HEK293 (cell line): ENCODE measurements at regions not wholly inside any gene's neighbourhood (a gene's known extent, or its start where the extent isn't known, plus 50 kb on each side); places are given as distances from the start of the nearest gene placed in this dataset.

Source experiments
- CTCF ChIA-PET: fragments of 350-600 bp; formaldehyde crosslinking; extraction: SDS; loops from one replicate; lab custom pipeline; 2021; ENCODE audit warnings: antibody characterized with exemption; lab: Yijun Ruan, JAX
- POLR2A ChIA-PET: fragments of 300-600 bp; formaldehyde crosslinking; extraction: SDS; loops from one replicate; lab custom pipeline; 2020; ENCODE audit warnings: antibody characterized with exemption, inconsistent platforms; lab: Yijun Ruan, JAX
- H3K27ac ChIP-seq: fragments of 200-500 bp; sonication (Bioruptor generic); 2 replicates; pipeline ENCODE4 v1.5.1; 2014; ENCODE audit warnings: low read depth, low read length, control low read depth, inconsistent platforms; ENCODE audit errors: extremely low read depth
- H3K36me3 ChIP-seq, 2 experiments: fragments of 200-500 bp in 1 of 2; sonication (Bioruptor generic) in 1 of 2; 1 replicate in 1 of 2; 2 replicates in 1 of 2; pipeline ENCODE4 v1.5.1; 2014 to 2017; ENCODE audit warnings: inconsistent platforms in 2 of 2, low read length in 2 of 2; ENCODE audit not compliant: control insufficient read depth in 2 of 2, insufficient read depth in 1 of 2
- H3K4me1 ChIP-seq: fragments of 200-500 bp; sonication (Bioruptor generic); 2 replicates; pipeline ENCODE4 v1.5.1; 2014; ENCODE audit warnings: mild to moderate bottlenecking, low read length, inconsistent platforms; ENCODE audit not compliant: control insufficient read depth, insufficient read depth
- H3K4me3 ChIP-seq: 2 replicates; pipeline ENCODE4 v1.5.1; 2011; ENCODE audit warnings: low read depth, mild to moderate bottlenecking, control low read depth, low read length, moderate library complexity
- H3K9me3 ChIP-seq: fragments of 200-500 bp; sonication (Bioruptor generic); 2 replicates; pipeline ENCODE4 v1.5.1; 2014; ENCODE audit warnings: low read depth, low read length, inconsistent platforms; ENCODE audit not compliant: control insufficient read depth, insufficient read depth
- FEZF1 ChIP-seq: fragments of 450-650 bp; formaldehyde crosslinking; IDR thresholded peaks from 2 replicates; pipeline ENCODE4 v1.5.1; 2016; ENCODE audit warnings: missing biosample characterization, missing genetic modification characterization
- MEIS1 ChIP-seq: sonication (generic); formaldehyde crosslinking; IDR thresholded peaks from 2 replicates; pipeline ENCODE4 v1.8.1; 2022; ENCODE audit warnings: missing genetic modification reagents, mild to moderate bottlenecking, borderline replicate concordance
- WT1 ChIP-seq: fragments of 450-650 bp; formaldehyde crosslinking; IDR thresholded peaks from 2 replicates; pipeline ENCODE4 v1.5.1; 2016; ENCODE audit warnings: missing biosample characterization, missing genetic modification characterization
- YY1 ChIP-seq: fragments of 450-650 bp; formaldehyde crosslinking; IDR thresholded peaks from 2 replicates; pipeline ENCODE4 v1.5.1; 2018; ENCODE audit warnings: missing biosample characterization, missing genetic modification characterization
- ZNF214 ChIP-seq: fragments of 450-650 bp; formaldehyde crosslinking; IDR thresholded peaks from 2 replicates; pipeline ENCODE4 v1.5.1; 2017; ENCODE audit warnings: missing biosample characterization, mild to moderate bottlenecking, missing genetic modification characterization, borderline replicate concordance
- ZNF274 ChIP-seq, 2 experiments: fragments of 200-500 bp in 1 of 2; fragments of 450-650 bp in 1 of 2; sonication (Bioruptor generic) in 1 of 2; formaldehyde crosslinking in 1 of 2; IDR thresholded peaks; 2 replicates each; pipeline versions ENCODE4 v1.5.1 to v1.6.1; 2014 to 2016; ENCODE audit warnings: borderline replicate concordance in 1 of 2, inconsistent platforms in 1 of 2, low read length in 1 of 2, missing biosample characterization in 1 of 2, missing genetic modification characterization in 1 of 2
- ZNF350 ChIP-seq: fragments of 450-650 bp; formaldehyde crosslinking; IDR thresholded peaks from 2 replicates; pipeline ENCODE4 v1.5.0; 2017; ENCODE audit warnings: missing biosample characterization, mild to moderate bottlenecking, missing genetic modification characterization
- ZNF366 ChIP-seq: fragments of 450-650 bp; formaldehyde crosslinking; conservative IDR thresholded peaks from 2 replicates; pipeline ENCODE4 v1.5.1; 2016; ENCODE audit warnings: missing biosample characterization, missing genetic modification characterization
- ZNF394 ChIP-seq: fragments of 450-650 bp; formaldehyde crosslinking; IDR thresholded peaks from 2 replicates; pipeline ENCODE4 v1.5.1; 2016; ENCODE audit warnings: missing biosample characterization, missing genetic modification characterization, mild to moderate bottlenecking, moderate library complexity, borderline replicate concordance
- ZNF548 ChIP-seq: fragments of 450-650 bp; formaldehyde crosslinking; IDR thresholded peaks from 2 replicates; pipeline ENCODE4 v1.5.1; 2016; ENCODE audit warnings: missing biosample characterization, missing genetic modification characterization
- ZNF600 ChIP-seq: fragments of 450-650 bp; formaldehyde crosslinking; IDR thresholded peaks from 2 replicates; pipeline ENCODE4 v1.5.1; 2016; ENCODE audit warnings: missing biosample characterization, missing genetic modification characterization
- ZNF610 ChIP-seq: fragments of 450-650 bp; formaldehyde crosslinking; IDR thresholded peaks from 2 replicates; pipeline ENCODE4 v1.5.1; 2016; ENCODE audit warnings: missing biosample characterization, missing genetic modification characterization, borderline replicate concordance
- ZNF785 ChIP-seq: fragments of 450-650 bp; formaldehyde crosslinking; IDR thresholded peaks from 2 replicates; pipeline ENCODE4 v1.5.1; 2016; ENCODE audit warnings: missing biosample characterization, missing genetic modification characterization
- ZNF830 ChIP-seq: fragments of 450-650 bp; IDR thresholded peaks from 2 replicates; pipeline ENCODE4 v1.5.0; 2018; ENCODE audit warnings: missing biosample characterization, missing genetic modification characterization, low read depth, mild to moderate bottlenecking, moderate library complexity
- ZXDB ChIP-seq: fragments of 450-650 bp; formaldehyde crosslinking; IDR thresholded peaks from 2 replicates; pipeline ENCODE4 v1.5.1; 2016; ENCODE audit warnings: missing biosample characterization, missing genetic modification characterization
- TF ChIP-seq, protein P1 (sequence below): fragments of 450-650 bp; IDR thresholded peaks from 2 replicates; pipeline ENCODE4 v1.5.1; 2018; ENCODE audit warnings: missing biosample characterization, mild to moderate bottlenecking, missing genetic modification characterization
- TF ChIP-seq, protein P2 (sequence below): fragments of 450-650 bp; formaldehyde crosslinking; IDR thresholded peaks from 2 replicates; pipeline ENCODE4 v1.5.1; 2016; ENCODE audit warnings: missing biosample characterization, missing genetic modification characterization, low read depth
- TF ChIP-seq, protein P3 (sequence below): fragments of 450-650 bp; formaldehyde crosslinking; IDR thresholded peaks from 2 replicates; pipeline ENCODE4 v1.5.1; 2016; ENCODE audit warnings: missing biosample characterization, missing genetic modification characterization
- TF ChIP-seq, protein P4 (sequence below): fragments of 450-650 bp; formaldehyde crosslinking; IDR thresholded peaks from 2 replicates; pipeline ENCODE4; 2016; ENCODE audit warnings: missing biosample characterization, missing genetic modification characterization
- TF ChIP-seq, protein P5 (sequence below): fragments of 450-650 bp; formaldehyde crosslinking; IDR thresholded peaks from 2 replicates; pipeline ENCODE4 v1.5.1; 2017; ENCODE audit warnings: missing biosample characterization, mild to moderate bottlenecking, missing genetic modification characterization, moderate library complexity
- TF ChIP-seq, protein P6 (sequence below): fragments of 450-650 bp; formaldehyde crosslinking; IDR thresholded peaks from 2 replicates; pipeline ENCODE4 v1.5.1; 2016; ENCODE audit warnings: missing biosample characterization, missing genetic modification characterization

DNA sequence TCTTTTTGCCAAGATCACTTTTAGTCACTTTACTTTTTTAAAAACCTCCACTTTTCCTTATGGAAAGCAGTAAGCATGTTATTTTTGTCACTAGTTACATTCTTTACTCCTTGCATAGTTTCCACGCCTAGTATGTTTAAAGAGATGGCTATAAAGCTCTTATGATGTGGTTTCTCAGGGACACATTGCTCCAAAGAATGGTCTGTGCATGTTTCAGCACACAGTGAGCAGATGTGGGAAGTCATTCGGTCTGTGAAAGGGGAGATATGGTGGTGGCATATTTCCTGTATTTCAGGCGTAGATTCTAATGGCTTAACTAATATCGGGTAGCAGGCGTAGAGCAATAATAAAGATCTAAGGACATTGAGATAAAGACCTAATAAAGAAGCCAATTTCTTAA lies 180.7 kb downstream of the SLITRK6 start:
- Histone ChIP-seq H3K9me3 (no peaks in the 10 kb centered on the region), H3K4me1 (no peaks in the 10 kb centered on the region), H3K4me3 (no peak overlapping the region), H3K36me3 (no peaks in the 10 kb centered on the region), H3K27ac (no peak overlapping the region)
- no peak for TF ChIP-seq ZNF394 (tag by site-specific recombination)
- TF ChIP-seq ZNF350 (tag by site-specific recombination), result no peak
- TF ChIP-seq ZNF830 (tag by site-specific recombination), result no peak
- TF ChIP-seq, protein P1, sequence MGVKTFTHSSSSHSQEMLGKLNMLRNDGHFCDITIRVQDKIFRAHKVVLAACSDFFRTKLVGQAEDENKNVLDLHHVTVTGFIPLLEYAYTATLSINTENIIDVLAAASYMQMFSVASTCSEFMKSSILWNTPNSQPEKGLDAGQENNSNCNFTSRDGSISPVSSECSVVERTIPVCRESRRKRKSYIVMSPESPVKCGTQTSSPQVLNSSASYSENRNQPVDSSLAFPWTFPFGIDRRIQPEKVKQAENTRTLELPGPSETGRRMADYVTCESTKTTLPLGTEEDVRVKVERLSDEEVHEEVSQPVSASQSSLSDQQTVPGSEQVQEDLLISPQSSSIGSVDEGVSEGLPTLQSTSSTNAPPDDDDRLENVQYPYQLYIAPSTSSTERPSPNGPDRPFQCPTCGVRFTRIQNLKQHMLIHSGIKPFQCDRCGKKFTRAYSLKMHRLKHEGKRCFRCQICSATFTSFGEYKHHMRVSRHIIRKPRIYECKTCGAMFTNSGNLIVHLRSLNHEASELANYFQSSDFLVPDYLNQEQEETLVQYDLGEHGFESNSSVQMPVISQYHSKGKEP (tag by site-specific recombination), result no peak
- no peak for TF ChIP-seq WT1 (tag by site-specific recombination)
- no peak for TF ChIP-seq ZNF610 (tag by site-specific recombination)
- no peak for TF ChIP-seq FEZF1 (tag by site-specific recombination)
- no peak for TF ChIP-seq YY1 (tag by site-specific recombination)
- no peak for TF ChIP-seq ZXDB (tag by site-specific recombination)
- TF ChIP-seq, protein P2, sequence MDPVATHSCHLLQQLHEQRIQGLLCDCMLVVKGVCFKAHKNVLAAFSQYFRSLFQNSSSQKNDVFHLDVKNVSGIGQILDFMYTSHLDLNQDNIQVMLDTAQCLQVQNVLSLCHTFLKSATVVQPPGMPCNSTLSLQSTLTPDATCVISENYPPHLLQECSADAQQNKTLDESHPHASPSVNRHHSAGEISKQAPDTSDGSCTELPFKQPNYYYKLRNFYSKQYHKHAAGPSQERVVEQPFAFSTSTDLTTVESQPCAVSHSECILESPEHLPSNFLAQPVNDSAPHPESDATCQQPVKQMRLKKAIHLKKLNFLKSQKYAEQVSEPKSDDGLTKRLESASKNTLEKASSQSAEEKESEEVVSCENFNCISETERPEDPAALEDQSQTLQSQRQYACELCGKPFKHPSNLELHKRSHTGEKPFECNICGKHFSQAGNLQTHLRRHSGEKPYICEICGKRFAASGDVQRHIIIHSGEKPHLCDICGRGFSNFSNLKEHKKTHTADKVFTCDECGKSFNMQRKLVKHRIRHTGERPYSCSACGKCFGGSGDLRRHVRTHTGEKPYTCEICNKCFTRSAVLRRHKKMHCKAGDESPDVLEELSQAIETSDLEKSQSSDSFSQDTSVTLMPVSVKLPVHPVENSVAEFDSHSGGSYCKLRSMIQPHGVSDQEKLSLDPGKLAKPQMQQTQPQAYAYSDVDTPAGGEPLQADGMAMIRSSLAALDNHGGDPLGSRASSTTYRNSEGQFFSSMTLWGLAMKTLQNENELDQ, result no peak
- TF ChIP-seq ZNF785 (tag by site-specific recombination), result no peak
- TF ChIP-seq ZNF600, result no peak
- TF ChIP-seq, protein P3, sequence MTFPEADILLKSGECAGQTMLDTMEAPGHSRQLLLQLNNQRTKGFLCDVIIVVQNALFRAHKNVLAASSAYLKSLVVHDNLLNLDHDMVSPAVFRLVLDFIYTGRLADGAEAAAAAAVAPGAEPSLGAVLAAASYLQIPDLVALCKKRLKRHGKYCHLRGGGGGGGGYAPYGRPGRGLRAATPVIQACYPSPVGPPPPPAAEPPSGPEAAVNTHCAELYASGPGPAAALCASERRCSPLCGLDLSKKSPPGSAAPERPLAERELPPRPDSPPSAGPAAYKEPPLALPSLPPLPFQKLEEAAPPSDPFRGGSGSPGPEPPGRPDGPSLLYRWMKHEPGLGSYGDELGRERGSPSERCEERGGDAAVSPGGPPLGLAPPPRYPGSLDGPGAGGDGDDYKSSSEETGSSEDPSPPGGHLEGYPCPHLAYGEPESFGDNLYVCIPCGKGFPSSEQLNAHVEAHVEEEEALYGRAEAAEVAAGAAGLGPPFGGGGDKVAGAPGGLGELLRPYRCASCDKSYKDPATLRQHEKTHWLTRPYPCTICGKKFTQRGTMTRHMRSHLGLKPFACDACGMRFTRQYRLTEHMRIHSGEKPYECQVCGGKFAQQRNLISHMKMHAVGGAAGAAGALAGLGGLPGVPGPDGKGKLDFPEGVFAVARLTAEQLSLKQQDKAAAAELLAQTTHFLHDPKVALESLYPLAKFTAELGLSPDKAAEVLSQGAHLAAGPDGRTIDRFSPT (tag by site-specific recombination), result no peak
- TF ChIP-seq ZNF274 (IDR thresholded peaks at IDR 0.05; ENCODE audit: low read length), result no peak
- TF ChIP-seq ZNF274 (tag by site-specific recombination; IDR thresholded peaks at IDR 0.05; ENCODE audit: borderline replicate concordance), result no peak
- ChIA-PET CTCF (no interaction called here), POLR2A (no interaction called here)

DNA sequence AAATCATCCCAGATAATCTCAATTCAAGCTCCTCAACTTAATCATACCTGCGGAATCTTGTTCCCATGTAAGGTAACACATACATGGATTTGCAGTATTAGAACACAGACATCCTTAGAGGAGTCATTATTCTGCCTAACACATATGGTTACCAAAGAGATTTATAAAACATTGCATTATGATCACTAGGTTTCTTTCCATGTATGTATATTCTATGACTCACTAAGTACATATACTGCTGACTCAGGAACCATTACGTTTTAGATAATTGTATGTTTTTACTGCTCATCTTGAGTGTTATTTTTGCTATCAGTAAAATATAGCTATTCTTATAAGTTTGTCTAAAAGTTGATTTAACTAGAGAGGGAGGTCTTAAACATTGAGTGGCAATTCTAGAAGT lies 182.9 kb downstream of the SLITRK6 start:
- POLR2A ChIA-PET, result no interaction called here
- TF ChIP-seq, protein P4, sequence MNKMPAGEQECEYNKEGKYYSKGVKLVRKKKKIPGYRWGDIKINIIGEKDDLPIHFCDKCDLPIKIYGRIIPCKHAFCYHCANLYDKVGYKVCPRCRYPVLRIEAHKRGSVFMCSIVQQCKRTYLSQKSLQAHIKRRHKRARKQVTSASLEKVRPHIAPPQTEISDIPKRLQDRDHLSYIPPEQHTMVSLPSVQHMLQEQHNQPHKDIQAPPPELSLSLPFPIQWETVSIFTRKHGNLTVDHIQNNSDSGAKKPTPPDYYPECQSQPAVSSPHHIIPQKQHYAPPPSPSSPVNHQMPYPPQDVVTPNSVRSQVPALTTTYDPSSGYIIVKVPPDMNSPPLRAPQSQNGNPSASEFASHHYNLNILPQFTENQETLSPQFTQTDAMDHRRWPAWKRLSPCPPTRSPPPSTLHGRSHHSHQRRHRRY (tag by site-specific recombination), result no peak
- TF ChIP-seq, protein P5, sequence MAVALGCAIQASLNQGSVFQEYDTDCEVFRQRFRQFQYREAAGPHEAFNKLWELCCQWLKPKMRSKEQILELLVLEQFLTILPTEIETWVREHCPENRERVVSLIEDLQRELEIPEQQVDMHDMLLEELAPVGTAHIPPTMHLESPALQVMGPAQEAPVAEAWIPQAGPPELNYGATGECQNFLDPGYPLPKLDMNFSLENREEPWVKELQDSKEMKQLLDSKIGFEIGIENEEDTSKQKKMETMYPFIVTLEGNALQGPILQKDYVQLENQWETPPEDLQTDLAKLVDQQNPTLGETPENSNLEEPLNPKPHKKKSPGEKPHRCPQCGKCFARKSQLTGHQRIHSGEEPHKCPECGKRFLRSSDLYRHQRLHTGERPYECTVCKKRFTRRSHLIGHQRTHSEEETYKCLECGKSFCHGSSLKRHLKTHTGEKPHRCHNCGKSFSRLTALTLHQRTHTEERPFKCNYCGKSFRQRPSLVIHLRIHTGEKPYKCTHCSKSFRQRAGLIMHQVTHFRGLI, result no peak
- TF ChIP-seq ZNF548 (no peak), ZNF366 (no peak), ZNF214 (tag by site-specific recombination) (no peak), MEIS1 (CRISPR knock-in tag) (no peak)
- TF ChIP-seq, protein P6, sequence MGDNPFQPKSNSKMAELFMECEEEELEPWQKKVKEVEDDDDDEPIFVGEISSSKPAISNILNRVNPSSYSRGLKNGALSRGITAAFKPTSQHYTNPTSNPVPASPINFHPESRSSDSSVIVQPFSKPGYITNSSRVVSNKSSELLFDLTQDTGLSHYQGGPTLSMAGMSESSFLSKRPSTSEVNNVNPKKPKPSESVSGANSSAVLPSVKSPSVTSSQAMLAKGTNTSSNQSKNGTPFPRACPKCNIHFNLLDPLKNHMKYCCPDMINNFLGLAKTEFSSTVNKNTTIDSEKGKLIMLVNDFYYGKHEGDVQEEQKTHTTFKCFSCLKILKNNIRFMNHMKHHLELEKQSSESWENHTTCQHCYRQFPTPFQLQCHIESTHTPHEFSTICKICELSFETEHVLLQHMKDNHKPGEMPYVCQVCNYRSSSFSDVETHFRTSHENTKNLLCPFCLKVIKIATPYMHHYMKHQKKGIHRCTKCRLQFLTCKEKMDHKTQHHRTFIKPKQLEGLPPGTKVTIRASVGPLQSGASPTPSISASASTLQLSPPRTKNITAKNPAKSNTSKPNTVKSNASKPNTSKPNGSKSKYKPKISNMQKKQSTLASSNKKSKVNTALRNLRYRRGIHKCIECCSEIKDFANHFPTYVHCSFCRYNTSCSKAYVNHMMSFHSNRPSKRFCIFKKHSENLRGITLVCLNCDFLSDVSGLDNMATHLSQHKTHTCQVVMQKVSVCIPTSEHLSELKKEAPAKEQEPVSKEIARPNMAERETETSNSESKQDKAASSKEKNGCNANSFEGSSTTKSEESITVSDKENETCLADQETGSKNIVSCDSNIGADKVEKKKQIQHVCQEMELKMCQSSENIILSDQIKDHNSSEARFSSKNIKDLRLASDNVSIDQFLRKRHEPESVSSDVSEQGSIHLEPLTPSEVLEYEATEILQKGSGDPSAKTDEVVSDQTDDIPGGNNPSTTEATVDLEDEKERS (tag by site-specific recombination), result no peak
- TF ChIP-seq, all 188 proteins: peak for 0

More for the DNA sequence above, 182.9 kb downstream of the SLITRK6 start:
- Histone ChIP-seq H3K4me3 (no peak overlapping the region), H3K9me3 (no peaks in the 10 kb centered on the region), H3K36me3 (no peaks in the 10 kb centered on the region), H3K27ac (no peak overlapping the region), H3K4me1 (no peaks in the 10 kb centered on the region)
- CTCF ChIA-PET, result interaction anchor here (0.7 kb wide), 1 partner anchor 204 kb away, joined by 3 read pairs; no protein-coding TSS in a partner anchor
